Mesothelial cell of epicardium (in vitro differentiated cells): ENCODE measurements at regions not wholly inside any gene's neighbourhood (a gene's known extent, or its start where the extent isn't known, plus 50 kb on each side); places are given as distances from the start of the nearest gene placed in this dataset.

ENCODE experiments used
- DNase-seq, 2 experiments: peaks; one replicate each; pipeline ENCODE4 v3.0.0; 2021; ENCODE audit warnings: low spot score in 2 of 2; ENCODE audit not compliant: unreplicated experiment in 2 of 2
- H3K27ac Mint-ChIP-seq: 2 replicates; pipeline ENCODE4 v1.8.0; 2021; ENCODE audit warnings: mixed read lengths
- H3K27me3 Mint-ChIP-seq: 2 replicates; pipeline ENCODE4 v1.8.0; 2021; ENCODE audit warnings: low read depth, mixed read lengths
- H3K36me3 Mint-ChIP-seq: 2 replicates; pipeline ENCODE4 v1.8.0; 2021; ENCODE audit warnings: mixed read lengths
- H3K4me1 Mint-ChIP-seq: 2 replicates; pipeline ENCODE4 v1.8.0; 2021; ENCODE audit warnings: mixed read lengths
- H3K4me3 Mint-ChIP-seq: 2 replicates; pipeline ENCODE4 v1.8.0; 2021; ENCODE audit warnings: mild to moderate bottlenecking, moderate library complexity, mixed read lengths
- H3K9me3 Mint-ChIP-seq: 2 replicates; pipeline ENCODE4 v1.8.0; 2021; ENCODE audit warnings: mixed read lengths
- CTCF ChIP-seq: fragments of 200-600 bp; sonication (generic); IDR thresholded peaks from one replicate; pipeline ENCODE4 v1.5.0; 2021; ENCODE audit warnings: antibody characterized with exemption; ENCODE audit not compliant: unreplicated experiment

- Mint-ChIP-seq H3K27ac (no peak overlapping the region), H3K27me3 (no peaks in the 10 kb centered on the region), H3K4me1 (peaks cover 6% of the 10 kb centered on the region), H3K36me3 (no peaks in the 10 kb centered on the region), H3K9me3 (peaks cover 6% of the 10 kb centered on the region), H3K4me3 (no peak overlapping the region)
- TF ChIP-seq CTCF = no peak
- DNase-seq = no peak
Observed at GRCh38 chr1:218995091-218995665, 178.5 kb upstream of the LYPLAL1 start.

- Mint-ChIP-seq H3K4me1 (peaks cover 2% of the 10 kb centered on the region), H3K27me3 (no peaks in the 10 kb centered on the region), H3K4me3 (no peak overlapping the region), H3K36me3 (no peaks in the 10 kb centered on the region), H3K27ac (no peak overlapping the region), H3K9me3 (peaks cover 6% of the 10 kb centered on the region)
- no peak for DNase-seq
- no peak for TF ChIP-seq CTCF
Observed at GRCh38 chr1:218996362-218996761, 177.3 kb upstream of the LYPLAL1 start.

- no peak for DNase-seq
- Mint-ChIP-seq H3K36me3 (peaks cover 5% of the 10 kb centered on the region), H3K27ac (no peak overlapping the region), H3K9me3 (peaks cover 13% of the 10 kb centered on the region), H3K27me3 (no peaks in the 10 kb centered on the region), H3K4me1 (no peaks in the 10 kb centered on the region), H3K4me3 (no peak overlapping the region)
- no peak for TF ChIP-seq CTCF
Observed at GRCh38 chr1:219000005-219000404, 173.7 kb upstream of the LYPLAL1 start.

- H3K4me1 Mint-ChIP-seq = no peaks in the 10 kb centered on the region
- TF ChIP-seq CTCF = no peak
Observed at GRCh38 chr1:219000631-219001030, 173.0 kb upstream of the LYPLAL1 start.

GRCh38 chr1:219010720-219011119, 163.0 kb upstream of the LYPLAL1 start:
- no peaks in the 10 kb centered on the region for H3K36me3 Mint-ChIP-seq
- no peaks in the 10 kb centered on the region for H3K27me3 Mint-ChIP-seq
- DNase-seq = no peak
- H3K9me3 Mint-ChIP-seq = peaks cover 9% of the 10 kb centered on the region
- H3K27ac Mint-ChIP-seq = no peak overlapping the region
- no peak for TF ChIP-seq CTCF
- H3K4me3 Mint-ChIP-seq = no peak overlapping the region
- H3K4me1 Mint-ChIP-seq = peaks cover 9% of the 10 kb centered on the region

More at GRCh38 chr1:219000631-219001030, 173.0 kb upstream of the LYPLAL1 start:
- Mint-ChIP-seq H3K36me3 (peaks cover 6% of the 10 kb centered on the region), H3K9me3 (peaks cover 19% of the 10 kb centered on the region), H3K27ac (no peak overlapping the region), H3K4me3 (no peak overlapping the region), H3K27me3 (no peaks in the 10 kb centered on the region)
- DNase-seq = no peak

- TF ChIP-seq CTCF = no peak
- Mint-ChIP-seq H3K4me1 (peaks cover 4% of the 10 kb centered on the region), H3K36me3 (no peaks in the 10 kb centered on the region), H3K27ac (no peak overlapping the region), H3K4me3 (no peak overlapping the region), H3K27me3 (no peaks in the 10 kb centered on the region), H3K9me3 (peaks cover 18% of the 10 kb centered on the region)
- no peak for DNase-seq
Observed at GRCh38 chr1:219020386-219020785, 153.3 kb upstream of the LYPLAL1 start.
